Fibroblast of the aortic adventitia (primary cell): ENCODE measurements at regions not wholly inside any gene's neighbourhood (a gene's known extent, or its start where the extent isn't known, plus 50 kb on each side); places are given as distances from the start of the nearest gene placed in this dataset.
"Not testable (repeated sequence)": the region's sequence is repeated elsewhere in the genome, so short reads cannot be mapped to it uniquely, and the experiment has no call there.

Experiments used
- DNase-seq: peaks from one replicate; pipeline ENCODE4 v3.0.0-alpha.2; 2010; ENCODE audit warnings: low read depth
- H3K4me3 ChIP-seq: 2 replicates; pipeline ENCODE4 v1.5.1; 2011; ENCODE audit warnings: low read depth, mild to moderate bottlenecking, control low read depth, low read length, moderate library complexity
- CTCF ChIP-seq: IDR thresholded peaks from 2 replicates; pipeline ENCODE4 v1.5.1; 2011; ENCODE audit warnings: mild to moderate bottlenecking, low read length, control low read depth, inconsistent platforms; ENCODE audit not compliant: insufficient read depth

DNA sequence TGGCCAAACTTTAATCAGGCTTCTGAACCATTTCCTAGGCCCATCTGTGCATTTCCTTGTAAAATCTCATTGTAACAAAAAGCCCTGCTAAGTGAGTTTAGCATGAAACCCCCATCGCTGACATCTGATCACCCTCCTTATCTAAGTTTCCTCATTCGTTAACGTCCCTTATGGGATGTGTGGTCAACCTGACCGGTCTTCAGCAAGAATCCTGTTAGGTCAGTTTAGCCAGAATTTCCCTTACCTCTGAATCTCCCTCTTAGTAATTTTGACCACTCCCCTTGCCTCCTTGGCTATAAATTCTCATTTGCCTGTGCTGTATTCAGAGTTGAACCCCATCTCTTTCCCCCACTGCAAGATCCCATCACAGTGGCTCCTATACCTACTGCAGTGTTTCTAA, 239.3 kb downstream of the RMST start:
- no peak for TF ChIP-seq CTCF
- DNase-seq, result no peak
- H3K4me3 ChIP-seq, result no peak overlapping the region

DNA sequence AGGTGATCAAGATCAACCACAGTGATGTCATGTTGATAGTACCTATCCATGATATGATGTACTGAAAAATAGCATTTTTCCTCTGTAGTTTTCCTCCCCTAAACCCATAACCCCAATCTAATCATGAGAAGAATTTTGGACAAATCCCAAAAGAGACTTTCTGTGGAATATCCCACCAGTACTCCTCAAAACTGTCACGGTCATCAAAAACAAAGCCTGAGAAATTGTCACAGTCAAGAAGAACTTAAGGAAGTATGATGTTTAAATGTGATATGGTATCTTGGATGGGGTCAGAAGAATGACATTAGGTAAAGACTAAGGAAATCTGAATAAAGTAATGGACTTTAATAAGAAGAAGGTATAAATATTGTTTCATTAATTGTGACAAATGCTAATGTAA, 248.8 kb downstream of the RMST start:
- TF ChIP-seq CTCF, result no peak
- no peak for DNase-seq

DNA sequence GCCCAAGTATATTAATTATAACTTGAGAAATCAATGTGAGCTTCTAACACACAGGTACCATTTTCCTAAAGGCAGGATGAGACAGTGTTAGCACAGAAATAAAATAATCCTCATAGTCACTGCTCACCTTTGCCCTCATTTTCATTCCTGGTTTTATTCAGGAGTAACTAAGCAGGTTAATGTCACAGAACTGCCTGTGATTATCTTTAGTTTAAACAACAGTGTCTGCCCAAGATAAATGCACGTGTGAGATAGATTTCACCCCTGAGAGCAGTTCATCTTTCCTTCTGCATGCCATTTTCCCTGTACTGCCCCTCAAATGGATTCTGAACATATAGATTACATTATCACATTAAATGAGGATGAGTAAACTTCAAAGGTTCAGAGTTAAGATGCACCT, 250.7 kb downstream of the RMST start:
- H3K4me3 ChIP-seq, result no peak overlapping the region
- no peak for DNase-seq
- TF ChIP-seq CTCF, result no peak

More for the DNA sequence above, 248.8 kb downstream of the RMST start:
- H3K4me3 ChIP-seq, result no peak overlapping the region

- TF ChIP-seq CTCF, result no peak
- H3K4me3 ChIP-seq, result no peak overlapping the region
- DNase-seq, result no peak
These were observed 251.5 kb downstream of the RMST start for GRCh38 chr12:97714107-97714563.

DNA sequence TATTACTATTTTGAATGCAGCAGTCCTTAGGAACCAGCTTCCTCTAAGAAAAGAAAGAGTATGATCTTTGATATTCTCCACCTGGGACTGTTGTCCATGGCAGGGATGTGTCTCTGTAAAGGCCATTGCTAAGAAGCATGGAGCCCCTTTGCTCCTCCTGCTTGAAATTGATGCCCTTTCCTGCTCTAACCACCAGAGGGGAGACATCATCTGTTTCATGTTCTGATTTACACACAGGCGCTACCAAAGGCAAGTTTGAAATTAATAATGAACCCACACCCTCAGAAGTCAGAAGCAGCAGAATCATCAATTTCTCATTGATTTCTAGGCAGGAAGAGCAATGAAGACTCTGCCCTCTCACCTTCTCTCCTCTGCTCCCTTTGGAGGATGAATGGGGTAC, 253.8 kb downstream of the RMST start:
- TF ChIP-seq CTCF, result no peak
- H3K4me3 ChIP-seq, result no peak overlapping the region
- DNase-seq, result no peak

- not testable (repeated sequence) for H3K4me3 ChIP-seq, DNase-seq
These were observed 261.2 kb downstream of the RMST start for GRCh38 chr12:97723801-97724200.

DNA sequence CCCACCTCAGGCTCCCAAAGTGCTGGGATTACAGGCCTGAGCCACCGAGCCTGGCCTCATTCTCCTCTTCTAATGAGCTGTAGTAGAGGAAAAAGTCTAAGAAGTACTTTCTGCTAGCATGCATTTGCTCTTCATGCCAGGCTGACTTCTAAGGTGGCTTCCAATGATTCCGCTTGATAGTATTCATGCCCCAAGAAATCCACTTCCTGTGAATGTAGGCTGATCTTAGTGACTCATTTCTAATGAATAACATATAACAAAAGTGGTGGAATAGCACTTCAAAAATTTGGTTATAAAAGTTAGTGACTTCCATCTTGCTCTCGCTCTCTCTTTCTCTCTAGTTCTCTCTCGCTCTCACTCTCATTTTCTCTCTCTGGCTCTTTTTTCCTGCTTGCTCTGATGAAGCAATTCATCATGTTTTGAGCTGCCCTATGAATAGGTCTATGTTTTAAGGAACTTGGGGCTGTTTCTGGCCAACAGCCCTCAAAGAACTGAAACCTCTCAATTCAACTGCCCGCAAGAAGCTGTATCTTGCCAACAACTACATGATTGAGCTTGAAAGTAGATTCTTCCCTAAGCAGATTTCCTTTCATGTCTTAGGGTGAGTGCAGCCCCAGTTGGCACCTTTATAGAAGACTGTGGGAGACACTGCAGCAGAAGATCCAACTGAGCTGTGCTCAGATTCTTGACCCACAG, 282.9 kb downstream of the RMST start:
- TF ChIP-seq CTCF, result no peak
- no peak for DNase-seq
- no peak overlapping the region for H3K4me3 ChIP-seq
